Activated T-cell treated with anti-CD3 and anti-CD28 coated beads, Interleukin-2, amount 50 U/mL, for 24 hours (primary cell): ENCODE measurements at regions not wholly inside any gene's neighbourhood (a gene's known extent, or its start where the extent isn't known, plus 50 kb on each side); places are given as distances from the start of the nearest gene placed in this dataset.

Experiments used
- DNase-seq: peaks from one replicate; pipeline ENCODE4 v3.0.0-alpha.2; 2020
- H3K27ac Mint-ChIP-seq: 2 replicates; pipeline ENCODE4 v1.8.0; 2020; ENCODE audit warnings: mild to moderate bottlenecking, mixed read lengths
- H3K27me3 Mint-ChIP-seq: 2 replicates; pipeline ENCODE4 v1.8.0; 2020; ENCODE audit warnings: mixed read lengths
- H3K36me3 Mint-ChIP-seq: 2 replicates; pipeline ENCODE4 v1.8.0; 2020; ENCODE audit warnings: low read depth, mixed read lengths
- H3K4me1 Mint-ChIP-seq: 2 replicates; pipeline ENCODE4 v1.8.0; 2020; ENCODE audit warnings: low read depth, mixed read lengths
- H3K4me3 Mint-ChIP-seq: 2 replicates; pipeline ENCODE4 v1.8.0; 2020; ENCODE audit warnings: mild to moderate bottlenecking, moderate library complexity, mixed read lengths
- H3K9me3 Mint-ChIP-seq: 2 replicates; pipeline ENCODE4 v1.8.0; 2020; ENCODE audit warnings: mixed read lengths

GRCh38 chr21:16879479-16879878 is 633.4 kb upstream of the CXADR start:
- H3K4me3 Mint-ChIP-seq: no peak overlapping the region

GRCh38 chr21:16891821-16892220 is 621.0 kb upstream of the CXADR start:
- DNase-seq: no peak
- Mint-ChIP-seq H3K9me3 (peaks cover 4% of the 10 kb centered on the region), H3K4me1 (no peaks in the 10 kb centered on the region), H3K27ac (no peak overlapping the region), H3K27me3 (no peaks in the 10 kb centered on the region), H3K36me3 (no peaks in the 10 kb centered on the region), H3K4me3 (no peak overlapping the region)

More at GRCh38 chr21:16879479-16879878, 633.4 kb upstream of the CXADR start:
- no peak for DNase-seq
- no peak overlapping the region for H3K27ac Mint-ChIP-seq
- no peaks in the 10 kb centered on the region for H3K27me3 Mint-ChIP-seq
- H3K36me3 Mint-ChIP-seq: no peaks in the 10 kb centered on the region
- peaks cover 22% of the 10 kb centered on the region for H3K9me3 Mint-ChIP-seq
- no peaks in the 10 kb centered on the region for H3K4me1 Mint-ChIP-seq

GRCh38 chr21:16900685-16901084 is 612.2 kb upstream of the CXADR start:
- Mint-ChIP-seq H3K27me3 (no peaks in the 10 kb centered on the region), H3K4me1 (no peaks in the 10 kb centered on the region), H3K36me3 (no peaks in the 10 kb centered on the region), H3K27ac (no peak overlapping the region), H3K9me3 (peaks cover 2% of the 10 kb centered on the region), H3K4me3 (no peak overlapping the region)
- DNase-seq: no peak

GRCh38 chr21:16908077-16908476 is 604.8 kb upstream of the CXADR start:
- no peaks in the 10 kb centered on the region for H3K4me1 Mint-ChIP-seq

GRCh38 chr21:16910435-16911165 is 602.2 kb upstream of the CXADR start:
- H3K36me3 Mint-ChIP-seq: no peaks in the 10 kb centered on the region
- no peak overlapping the region for H3K4me3 Mint-ChIP-seq
- H3K4me1 Mint-ChIP-seq: no peaks in the 10 kb centered on the region
- peaks cover 14% of the 10 kb centered on the region for H3K9me3 Mint-ChIP-seq
- H3K27ac Mint-ChIP-seq: no peak overlapping the region
- DNase-seq: no peak
- no peaks in the 10 kb centered on the region for H3K27me3 Mint-ChIP-seq

More at GRCh38 chr21:16908077-16908476, 604.8 kb upstream of the CXADR start:
- H3K27ac Mint-ChIP-seq: no peak overlapping the region
- no peak overlapping the region for H3K4me3 Mint-ChIP-seq
- H3K36me3 Mint-ChIP-seq: no peaks in the 10 kb centered on the region
- H3K9me3 Mint-ChIP-seq: peaks cover 10% of the 10 kb centered on the region
- DNase-seq: no peak
- H3K27me3 Mint-ChIP-seq: no peaks in the 10 kb centered on the region

GRCh38 chr21:16911166-16911607 is 601.7 kb upstream of the CXADR start:
- no peaks in the 10 kb centered on the region for H3K36me3 Mint-ChIP-seq

GRCh38 chr21:16912075-16912474 is 600.8 kb upstream of the CXADR start:
- Mint-ChIP-seq H3K9me3 (peaks cover 20% of the 10 kb centered on the region), H3K36me3 (no peaks in the 10 kb centered on the region), H3K4me1 (no peaks in the 10 kb centered on the region), H3K27me3 (no peaks in the 10 kb centered on the region), H3K4me3 (no peak overlapping the region), H3K27ac (no peak overlapping the region)
- DNase-seq: no peak

More at GRCh38 chr21:16911166-16911607, 601.7 kb upstream of the CXADR start:
- Mint-ChIP-seq H3K27ac (no peak overlapping the region), H3K4me1 (no peaks in the 10 kb centered on the region), H3K9me3 (peaks cover 20% of the 10 kb centered on the region), H3K27me3 (no peaks in the 10 kb centered on the region), H3K4me3 (no peak overlapping the region)
- no peak for DNase-seq

GRCh38 chr21:16913010-16913409 is 599.8 kb upstream of the CXADR start:
- Mint-ChIP-seq H3K27ac (no peak overlapping the region), H3K9me3 (peaks cover 17% of the 10 kb centered on the region), H3K36me3 (no peaks in the 10 kb centered on the region), H3K27me3 (no peaks in the 10 kb centered on the region), H3K4me1 (no peaks in the 10 kb centered on the region), H3K4me3 (no peak overlapping the region)
- DNase-seq: no peak

- Mint-ChIP-seq H3K27me3 (no peaks in the 10 kb centered on the region), H3K36me3 (no peaks in the 10 kb centered on the region), H3K4me3 (no peak overlapping the region), H3K4me1 (no peaks in the 10 kb centered on the region), H3K9me3 (no peaks in the 10 kb centered on the region), H3K27ac (no peak overlapping the region)
- DNase-seq: no peak
Measured at GRCh38 chr21:16928439-16928838, 584.4 kb upstream of the CXADR start.

GRCh38 chr21:16932314-16932713 is 580.5 kb upstream of the CXADR start:
- H3K27me3 Mint-ChIP-seq: no peaks in the 10 kb centered on the region
- no peaks in the 10 kb centered on the region for H3K36me3 Mint-ChIP-seq
- no peak overlapping the region for H3K4me3 Mint-ChIP-seq
- DNase-seq: no peak
- H3K4me1 Mint-ChIP-seq: no peaks in the 10 kb centered on the region
- no peak overlapping the region for H3K27ac Mint-ChIP-seq
- no peaks in the 10 kb centered on the region for H3K9me3 Mint-ChIP-seq

- Mint-ChIP-seq H3K27me3 (no peaks in the 10 kb centered on the region), H3K4me3 (no peak overlapping the region), H3K27ac (no peak overlapping the region), H3K9me3 (peaks cover 10% of the 10 kb centered on the region), H3K4me1 (no peaks in the 10 kb centered on the region), H3K36me3 (no peaks in the 10 kb centered on the region)
- DNase-seq: no peak
Measured at GRCh38 chr21:16942703-16943102, 570.1 kb upstream of the CXADR start.

GRCh38 chr21:16943231-16943630 is 569.6 kb upstream of the CXADR start:
- Mint-ChIP-seq H3K36me3 (no peaks in the 10 kb centered on the region), H3K27ac (no peak overlapping the region), H3K27me3 (no peaks in the 10 kb centered on the region), H3K4me3 (no peak overlapping the region), H3K9me3 (peaks cover 6% of the 10 kb centered on the region), H3K4me1 (no peaks in the 10 kb centered on the region)
- DNase-seq: no peak

GRCh38 chr21:16945580-16945979 is 567.3 kb upstream of the CXADR start:
- Mint-ChIP-seq H3K27me3 (no peaks in the 10 kb centered on the region), H3K4me3 (no peak overlapping the region), H3K9me3 (peaks cover 12% of the 10 kb centered on the region), H3K27ac (no peak overlapping the region), H3K4me1 (no peaks in the 10 kb centered on the region), H3K36me3 (no peaks in the 10 kb centered on the region)
- DNase-seq: no peak

GRCh38 chr21:16956824-16957223 is 556.0 kb upstream of the CXADR start:
- Mint-ChIP-seq H3K36me3 (no peaks in the 10 kb centered on the region), H3K4me1 (no peaks in the 10 kb centered on the region), H3K4me3 (no peak overlapping the region), H3K27ac (no peak overlapping the region), H3K27me3 (no peaks in the 10 kb centered on the region), H3K9me3 (peaks cover 21% of the 10 kb centered on the region)
- no peak for DNase-seq

GRCh38 chr21:16965424-16965823 is 547.4 kb upstream of the CXADR start:
- no peaks in the 10 kb centered on the region for H3K4me1 Mint-ChIP-seq
- no peaks in the 10 kb centered on the region for H3K27me3 Mint-ChIP-seq
- H3K4me3 Mint-ChIP-seq: no peak overlapping the region
- no peaks in the 10 kb centered on the region for H3K36me3 Mint-ChIP-seq
- no peak for DNase-seq
- no peak overlapping the region for H3K27ac Mint-ChIP-seq
- H3K9me3 Mint-ChIP-seq: peaks cover 20% of the 10 kb centered on the region
